ENCODE measurements at regions not wholly inside any gene's neighbourhood (a gene's known extent, or its start where the extent isn't known, plus 50 kb on each side); places are given as distances from the start of the nearest gene placed in this dataset.

DNA sequence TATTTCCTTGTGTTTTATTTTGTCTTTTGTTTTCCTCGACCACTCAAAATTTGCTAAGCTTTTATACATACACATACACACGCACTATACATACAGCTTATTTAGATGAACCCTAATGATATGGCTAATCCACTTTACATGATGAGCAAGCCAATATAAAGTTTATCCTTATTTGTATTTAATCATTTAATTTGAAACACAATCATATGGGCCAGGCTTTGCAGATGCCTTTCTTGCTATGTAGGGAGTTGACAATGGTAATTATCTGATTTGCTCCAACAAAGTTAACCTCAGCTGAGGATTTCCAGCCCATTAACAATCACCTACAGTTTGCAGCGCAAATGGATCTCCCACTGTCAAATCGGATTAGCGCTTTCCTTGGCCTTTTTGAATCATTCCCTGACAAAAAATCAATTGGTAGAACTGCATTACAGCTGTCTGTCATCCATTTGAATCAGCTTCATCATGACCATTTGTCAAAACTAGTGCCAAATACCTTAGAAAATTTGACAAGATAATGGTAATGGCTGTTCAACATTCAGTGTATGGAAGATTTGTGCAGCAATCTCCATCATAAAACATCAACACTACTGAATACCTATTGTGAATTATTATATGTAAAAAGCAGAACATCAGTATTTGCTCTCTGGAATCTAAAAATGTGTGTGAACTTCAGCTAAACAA is 352.6 kb downstream of the MRPL39 start:
- TF ChIP-seq CTCF (IDR thresholded peaks at IDR 0.05; ENCODE audit: insufficient read depth, low read depth, low read length) (no peak), EZH2 (IDR thresholded peaks at IDR 0.05; ENCODE audit: insufficient read depth, low read length) (no peak)

Data from astrocyte (in vitro differentiated cells and primary cell).